Fibroblast of skin of abdomen (primary cell): ENCODE measurements at regions not wholly inside any gene's neighbourhood (a gene's known extent, or its start where the extent isn't known, plus 50 kb on each side); places are given as distances from the start of the nearest gene placed in this dataset.
"Not testable (repeated sequence)": the region's sequence is repeated elsewhere in the genome, so short reads cannot be mapped to it uniquely, and the experiment has no call there.

Experiments used
- DNase-seq: peaks from one replicate; pipeline ENCODE4 v3.0.0-alpha.2; 2013

GRCh38 chr2:84131278-84131830 lies 327.7 kb downstream of the SUCLG1 start:
- DNase-seq, result no peak

GRCh38 chr2:84129018-84129417 lies 330.1 kb downstream of the SUCLG1 start:
- no peak for DNase-seq

- not testable (repeated sequence) for DNase-seq
Measured at GRCh38 chr2:84127812-84128211, 331.3 kb downstream of the SUCLG1 start.

GRCh38 chr2:84126530-84126929 lies 332.6 kb downstream of the SUCLG1 start:
- no peak for DNase-seq

- no peak for DNase-seq
Measured at GRCh38 chr2:84126084-84126483, 333.0 kb downstream of the SUCLG1 start.

- DNase-seq, result no peak
Measured at GRCh38 chr2:84116143-84116542, 342.9 kb downstream of the SUCLG1 start.

GRCh38 chr2:84115173-84115857 lies 343.8 kb downstream of the SUCLG1 start:
- no peak for DNase-seq

- not testable (repeated sequence) for DNase-seq
Measured at GRCh38 chr2:84103816-84104527, 355.1 kb downstream of the SUCLG1 start.

- DNase-seq, result no peak
Measured at GRCh38 chr2:84102274-84102673, 356.8 kb downstream of the SUCLG1 start.

GRCh38 chr2:84088656-84089055 lies 370.4 kb downstream of the SUCLG1 start:
- DNase-seq, result no peak

- DNase-seq, result no peak
Measured at GRCh38 chr2:84085562-84085961, 373.5 kb downstream of the SUCLG1 start.

GRCh38 chr2:84084856-84085255 lies 374.2 kb downstream of the SUCLG1 start:
- DNase-seq, result no peak

- DNase-seq, result no peak
Measured at GRCh38 chr2:84083984-84084383, 375.1 kb downstream of the SUCLG1 start.

- DNase-seq, result no peak
Measured at GRCh38 chr2:84078471-84078870, 380.6 kb downstream of the SUCLG1 start.

GRCh38 chr2:84077496-84077895 lies 381.6 kb downstream of the SUCLG1 start:
- DNase-seq, result peak; percentile 12

- no peak for DNase-seq
Measured at GRCh38 chr2:84071050-84071449, 388.0 kb downstream of the SUCLG1 start.

GRCh38 chr2:84065857-84066256 lies 393.2 kb downstream of the SUCLG1 start:
- no peak for DNase-seq

GRCh38 chr2:84057917-84058560 lies 401.0 kb downstream of the SUCLG1 start:
- no peak for DNase-seq

- no peak for DNase-seq
Measured at GRCh38 chr2:84055816-84056215, 403.3 kb downstream of the SUCLG1 start.

- not testable (repeated sequence) for DNase-seq
Measured at GRCh38 chr2:84054577-84054976, 404.5 kb downstream of the SUCLG1 start.

GRCh38 chr2:84052913-84053312 lies 406.2 kb downstream of the SUCLG1 start:
- DNase-seq, result no peak

GRCh38 chr2:84052043-84052442 lies 407.0 kb downstream of the SUCLG1 start:
- DNase-seq, result no peak

- DNase-seq, result no peak
Measured at GRCh38 chr2:84048964-84049363, 410.1 kb downstream of the SUCLG1 start.
